Small intestine (tissue), 7 donors: ENCODE measurements at regions not wholly inside any gene's neighbourhood (a gene's known extent, or its start where the extent isn't known, plus 50 kb on each side); places are given as distances from the start of the nearest gene placed in this dataset.

Source experiments
- DNase-seq, 2 donors: peaks; one replicate each; pipeline versions ENCODE4 v3.0.0 to v3.0.0-alpha.2; 2013
- FAIRE-seq: peaks from 2 replicates; lab custom pipeline; 2012; peaks lifted over from hg19 to GRCh38; lab: Jason Lieb, UNC
- H3K27ac ChIP-seq, 3 donors: one replicate each; pipeline ENCODE4 v1.5.1; 2013; ENCODE audit warnings: low read length in 2 of 3, mild to moderate bottlenecking in 2 of 3, control low read depth in 1 of 3, inconsistent platforms in 1 of 3, low read depth in 1 of 3, moderate library complexity in 1 of 3
- H3K27me3 ChIP-seq, 3 donors: one replicate each; pipeline ENCODE4 v1.6.1; 2013; ENCODE audit warnings: low read length in 3 of 3, inconsistent platforms in 1 of 3; ENCODE audit not compliant: control insufficient read depth in 3 of 3, insufficient read depth in 3 of 3
- H3K36me3 ChIP-seq, 3 donors: one replicate each; pipeline ENCODE4 v1.6.1; 2013; ENCODE audit warnings: low read length in 3 of 3, inconsistent platforms in 1 of 3, low read depth in 1 of 3, mild to moderate bottlenecking in 1 of 3, moderate library complexity in 1 of 3; ENCODE audit not compliant: control insufficient read depth in 3 of 3, insufficient read depth in 2 of 3
- H3K4me1 ChIP-seq, 3 donors: one replicate each; pipeline ENCODE4 v1.6.1; 2013; ENCODE audit warnings: low read length in 2 of 3, inconsistent platforms in 1 of 3, low read depth in 1 of 3, mild to moderate bottlenecking in 1 of 3, moderate library complexity in 1 of 3; ENCODE audit not compliant: control insufficient read depth in 3 of 3, insufficient read depth in 2 of 3
- H3K4me3 ChIP-seq, 3 donors: one replicate each; pipeline ENCODE4 v1.5.1; 2013; ENCODE audit warnings: low read length in 3 of 3, control low read depth in 1 of 3, inconsistent platforms in 1 of 3, low read depth in 1 of 3, mild to moderate bottlenecking in 1 of 3, moderate library complexity in 1 of 3
- H3K9me3 ChIP-seq, 2 donors: one replicate each; pipeline ENCODE4 v1.6.1; 2013; ENCODE audit warnings: low read depth in 1 of 2, low read length in 1 of 2; ENCODE audit not compliant: control insufficient read depth in 2 of 2, insufficient read depth in 1 of 2
- WGBS, 3 donors: extraction: QIAGEN DNeasy Blood & Tissue Kit; methylation state at CpG; one replicate each; pipeline ENCODE4 v1.1.7; 2013; 5-methylcytosine and 5-hydroxymethylcytosine counted together
- donor health status: healthy with polysubstance abuse.
- donor health status: control.
- donor health status: control.
- donor health status: Bipolar disorder and iron deficiency.
- donor health status: healthy.

GRCh38 chr17:77873500-77874302 lies 84.8 kb upstream of the TNRC6C start:
- Histone ChIP-seq H3K4me1 (no peaks in the 10 kb centered on the region), H3K9me3 (peaks cover 1 to 8% of the 10 kb centered on the region in 2 donors), H3K36me3 (no peaks in the 10 kb centered on the region), H3K4me3 (no peak overlapping the region), H3K27me3 (peaks cover 0 to 7% (median 0%) of the 10 kb centered on the region in 3 donors), H3K27ac (no peak overlapping the region)
- no peak for FAIRE-seq
- no peak for DNase-seq
- 45 to 67% (median 60%) methylated on average over 12 to 14 of the region's 14 CpGs for WGBS, 3 donors

GRCh38 chr17:77874303-77875050 lies 84.0 kb upstream of the TNRC6C start:
- H3K36me3 ChIP-seq: no peaks in the 10 kb centered on the region
- H3K9me3 ChIP-seq: peaks cover 1 to 8% of the 10 kb centered on the region in 2 donors
- peaks cover 0 to 7% (median 0%) of the 10 kb centered on the region in 3 donors for H3K27me3 ChIP-seq
- no peak overlapping the region for H3K4me3 ChIP-seq
- FAIRE-seq (no peak), DNase-seq (no peak)
- H3K27ac ChIP-seq: no peak overlapping the region
- WGBS, 3 donors: 76 to 85% (median 82%) methylated on average over 14 of the region's 14 CpGs
- no peaks in the 10 kb centered on the region for H3K4me1 ChIP-seq

- H3K4me3 ChIP-seq: no peak overlapping the region
- no peak overlapping the region for H3K27ac ChIP-seq
- 59 to 76% (median 69%) methylated on average over 5 of the region's 5 CpGs for WGBS, 3 donors
- no peak for DNase-seq
- FAIRE-seq: no peak
- no peaks in the 10 kb centered on the region for H3K36me3 ChIP-seq
- H3K27me3 ChIP-seq: peaks cover 0 to 3% (median 0%) of the 10 kb centered on the region in 3 donors
- no peaks in the 10 kb centered on the region for H3K4me1 ChIP-seq
- H3K9me3 ChIP-seq: peaks cover 1 to 8% of the 10 kb centered on the region in 2 donors
Observed at GRCh38 chr17:77875051-77875780, 83.3 kb upstream of the TNRC6C start.

GRCh38 chr17:77875881-77876509 lies 82.5 kb upstream of the TNRC6C start:
- Histone ChIP-seq H3K4me3 (no peak overlapping the region), H3K27ac (no peak overlapping the region), H3K4me1 (no peaks in the 10 kb centered on the region), H3K9me3 (peaks cover 1 to 8% of the 10 kb centered on the region in 2 donors), H3K27me3 (peaks cover 0 to 3% (median 0%) of the 10 kb centered on the region in 3 donors), H3K36me3 (no peaks in the 10 kb centered on the region)
- no peak for DNase-seq
- 82 to 90% (median 83%) methylated on average over 2 of the region's 2 CpGs for WGBS, 3 donors
- no peak for FAIRE-seq

GRCh38 chr17:77877036-77877435 lies 81.5 kb upstream of the TNRC6C start:
- WGBS, 3 donors: 69 to 92% (median 76%) methylated on average over 3 of the region's 3 CpGs

GRCh38 chr17:77877646-77878355 lies 80.7 kb upstream of the TNRC6C start:
- no peak for DNase-seq
- FAIRE-seq: no peak

More at GRCh38 chr17:77877036-77877435, 81.5 kb upstream of the TNRC6C start:
- Histone ChIP-seq H3K27me3 (peaks cover 0 to 3% (median 0%) of the 10 kb centered on the region in 3 donors), H3K9me3 (peaks cover 1 to 8% of the 10 kb centered on the region in 2 donors), H3K27ac (no peak overlapping the region), H3K36me3 (no peaks in the 10 kb centered on the region), H3K4me1 (peaks cover 0 to 5% (median 0%) of the 10 kb centered on the region in 3 donors), H3K4me3 (no peak overlapping the region)
- no peak for DNase-seq
- FAIRE-seq: no peak

GRCh38 chr17:77879226-77879895 lies 79.1 kb upstream of the TNRC6C start:
- Histone ChIP-seq H3K27me3 (peaks cover 0 to 10% (median 0%) of the 10 kb centered on the region in 3 donors), H3K27ac (no peak overlapping the region), H3K36me3 (no peaks in the 10 kb centered on the region), H3K9me3 (peaks cover 1 to 8% of the 10 kb centered on the region in 2 donors), H3K4me3 (no peak overlapping the region), H3K4me1 (peaks cover 0 to 7% (median 6%) of the 10 kb centered on the region in 3 donors)
- no peak for FAIRE-seq
- DNase-seq: no peak
- WGBS, 3 donors: 87 to 94% (median 88%) methylated on average over 13 of the region's 13 CpGs

More at GRCh38 chr17:77877646-77878355, 80.7 kb upstream of the TNRC6C start:
- 76 to 86% (median 81%) methylated on average over 13 of the region's 13 CpGs for WGBS, 3 donors
- Histone ChIP-seq H3K4me3 (no peak overlapping the region), H3K36me3 (no peaks in the 10 kb centered on the region), H3K27ac (no peak overlapping the region), H3K27me3 (peaks cover 0 to 3% (median 0%) of the 10 kb centered on the region in 3 donors), H3K4me1 (peaks cover 0 to 5% (median under 1%) of the 10 kb centered on the region in 3 donors), H3K9me3 (peaks cover 1 to 8% of the 10 kb centered on the region in 2 donors)
